H9 (cell line): ENCODE measurements at regions not wholly inside any gene's neighbourhood (a gene's known extent, or its start where the extent isn't known, plus 50 kb on each side); places are given as distances from the start of the nearest gene placed in this dataset.

Experiments
- DNase-seq: peaks from one replicate; pipeline ENCODE4 v3.0.0-alpha.2; 2017
- H2AFZ ChIP-seq: one replicate; pipeline ENCODE4 v1.6.1; 2013; ENCODE audit warnings: mild to moderate bottlenecking, low read length, control low read depth, moderate library complexity
- H2AK5ac ChIP-seq: 2 replicates; pipeline ENCODE4 v1.6.1; 2013; ENCODE audit warnings: low read length, control low read depth, mixed read lengths; ENCODE audit not compliant: insufficient read length
- H2BK120ac ChIP-seq: one replicate; pipeline ENCODE4 v1.6.1; 2013; ENCODE audit warnings: low read depth, mild to moderate bottlenecking, low read length, control low read depth, inconsistent platforms; ENCODE audit not compliant: poor library complexity, severe bottlenecking
- H2BK12ac ChIP-seq: 2 replicates; pipeline ENCODE4 v1.6.1; 2013; ENCODE audit warnings: low read length, control low read depth, mixed read lengths, low read depth; ENCODE audit not compliant: insufficient read length
- H2BK15ac ChIP-seq: 2 replicates; pipeline ENCODE4 v1.6.1; 2013; ENCODE audit warnings: low read depth, low read length, control low read depth
- H2BK20ac ChIP-seq: one replicate; pipeline ENCODE4 v1.6.1; 2013; ENCODE audit warnings: low read depth, mild to moderate bottlenecking, low read length, control low read depth, inconsistent platforms; ENCODE audit not compliant: poor library complexity, severe bottlenecking
- H2BK5ac ChIP-seq: 2 replicates; pipeline ENCODE4 v1.6.1; 2013; ENCODE audit warnings: low read length, control low read depth, mixed read lengths; ENCODE audit not compliant: insufficient read length
- H3K14ac ChIP-seq: 2 replicates; pipeline ENCODE4 v1.6.1; 2013; ENCODE audit warnings: low read length, control low read depth; ENCODE audit not compliant: insufficient read depth
- H3K18ac ChIP-seq: 2 replicates; pipeline ENCODE4 v1.6.1; 2013; ENCODE audit warnings: low read depth, mild to moderate bottlenecking, mixed read lengths, low read length, control low read depth; ENCODE audit not compliant: insufficient read length
- H3K23ac ChIP-seq: 2 replicates; pipeline ENCODE4 v1.6.1; 2013; ENCODE audit warnings: low read length, control low read depth, mixed read lengths, low read depth; ENCODE audit not compliant: insufficient read length
- H3K23me2 ChIP-seq: 2 replicates; pipeline ENCODE4 v1.6.1; 2013; ENCODE audit warnings: low read depth, mild to moderate bottlenecking, mixed read lengths, low read length, control low read depth; ENCODE audit not compliant: insufficient read length, poor library complexity, severe bottlenecking
- H3K27ac ChIP-seq: 2 replicates; pipeline ENCODE4 v1.5.1; 2013; ENCODE audit warnings: low read length, control low read depth, mixed read lengths, low read depth; ENCODE audit not compliant: insufficient read length
- H3K27me3 ChIP-seq: 2 replicates; pipeline ENCODE4 v1.6.1; 2013; ENCODE audit warnings: low read length, control low read depth, inconsistent platforms; ENCODE audit not compliant: insufficient read depth
- H3K4ac ChIP-seq: 2 replicates; pipeline ENCODE4 v1.6.1; 2013; ENCODE audit warnings: low read depth, mild to moderate bottlenecking, control low read depth, inconsistent platforms, low read length, moderate library complexity
- H3K4me1 ChIP-seq: 2 replicates; pipeline ENCODE4 v1.6.1; 2013; ENCODE audit warnings: low read length, control low read depth, inconsistent platforms; ENCODE audit not compliant: insufficient read depth
- H3K4me2 ChIP-seq: 2 replicates; pipeline ENCODE4 v1.6.1; 2013; ENCODE audit warnings: low read length, control low read depth, mixed read lengths; ENCODE audit not compliant: insufficient read length, insufficient read depth
- H3K56ac ChIP-seq: 2 replicates; pipeline ENCODE4 v1.6.1; 2013; ENCODE audit warnings: low read depth, mild to moderate bottlenecking, mixed read lengths, low read length, control low read depth; ENCODE audit not compliant: insufficient read length
- H3K79me1 ChIP-seq: 2 replicates; pipeline ENCODE4 v1.6.1; 2013; ENCODE audit warnings: low read depth, mild to moderate bottlenecking, moderate library complexity, low read length, control low read depth, inconsistent platforms; ENCODE audit not compliant: insufficient read depth, poor library complexity, severe bottlenecking
- H3K79me2 ChIP-seq: 2 replicates; pipeline ENCODE4 v1.6.1; 2013; ENCODE audit warnings: low read length, control low read depth, inconsistent platforms; ENCODE audit not compliant: insufficient read depth
- H3K9ac ChIP-seq: 2 replicates; pipeline ENCODE4 v1.6.1; 2013; ENCODE audit warnings: low read length, control low read depth, mixed read lengths; ENCODE audit not compliant: insufficient read length; ENCODE audit errors: extremely low read depth
- H3K9me3 ChIP-seq: one replicate; pipeline ENCODE4 v1.6.1; 2013; ENCODE audit warnings: low read depth, low read length, inconsistent platforms; ENCODE audit not compliant: control insufficient read depth
- H3T11ph ChIP-seq: one replicate; pipeline ENCODE4 v1.6.1; 2013; ENCODE audit warnings: mild to moderate bottlenecking, low read length, control low read depth, inconsistent platforms
- H4K20me1 ChIP-seq: one replicate; pipeline ENCODE4 v1.6.1; 2013; ENCODE audit not compliant: control insufficient read depth, insufficient read length, insufficient read depth
- H4K5ac ChIP-seq: 2 replicates; pipeline ENCODE4 v1.6.1; 2013; ENCODE audit warnings: low read depth, mild to moderate bottlenecking, mixed read lengths, low read length, control low read depth; ENCODE audit not compliant: insufficient read length
- H4K8ac ChIP-seq: replicated peaks from 2 replicates; pipeline ENCODE4 v1.6.1; 2013; ENCODE audit warnings: low read length, control low read depth, mixed read lengths, low read depth; ENCODE audit not compliant: insufficient read length
- H4K91ac ChIP-seq: 2 replicates; pipeline ENCODE4 v1.6.1; 2013; ENCODE audit warnings: low read depth, mild to moderate bottlenecking, moderate library complexity, mixed read lengths, low read length, control low read depth; ENCODE audit not compliant: insufficient read length
- H3K27ac Mint-ChIP-seq, 3 experiments: 2 replicates in 2 of 3; 3 replicates in 1 of 3; pipeline ENCODE4 v1.8.0; 2020 to 2021; ENCODE audit warnings: mixed read lengths in 3 of 3, mild to moderate bottlenecking in 1 of 3, moderate library complexity in 1 of 3
- H3K27me3 Mint-ChIP-seq: 2 replicates; pipeline ENCODE4 v1.8.0; 2021; ENCODE audit warnings: low read depth, mild to moderate bottlenecking, moderate library complexity, mixed read lengths
- H3K36me3 Mint-ChIP-seq, 3 experiments: 2 replicates in 2 of 3; 3 replicates in 1 of 3; pipeline ENCODE4 v1.8.0; 2020 to 2021; ENCODE audit warnings: low read depth in 3 of 3, mixed read lengths in 3 of 3; ENCODE audit not compliant: insufficient read depth in 1 of 3
- H3K4me1 Mint-ChIP-seq, 2 experiments: 2 replicates each; pipeline ENCODE4 v1.8.0; 2020; ENCODE audit warnings: mixed read lengths in 2 of 2
- H3K4me3 Mint-ChIP-seq, 2 experiments: 2 replicates in 1 of 2; 3 replicates in 1 of 2; pipeline ENCODE4 v1.8.0; 2020 to 2021; ENCODE audit warnings: mild to moderate bottlenecking in 2 of 2, mixed read lengths in 2 of 2, moderate library complexity in 1 of 2
- H3K9me3 Mint-ChIP-seq, 2 experiments: 2 replicates in 1 of 2; 3 replicates in 1 of 2; pipeline ENCODE4 v1.8.0; 2020; ENCODE audit warnings: mild to moderate bottlenecking in 2 of 2, mixed read lengths in 2 of 2, moderate library complexity in 1 of 2
- WGBS: extraction: QIAGEN DNeasy Blood & Tissue Kit; methylation state at CpG from one replicate; pipeline ENCODE4 v1.1.7; 2013; ENCODE audit warnings: missing lambda C conversion rate, low lambda C conversion rate, mixed read lengths; ENCODE audit not compliant: insufficient read length; ENCODE audit errors: extremely low coverage; 5-methylcytosine and 5-hydroxymethylcytosine counted together
- TF ChIP-seq, protein P1 (sequence below): fragments of 200-600 bp; sonication (generic); conservative IDR thresholded peaks from 3 replicates; pipeline ENCODE4 v1.8.0; 2021; ENCODE audit warnings: antibody characterized with exemption, mild to moderate bottlenecking

DNA sequence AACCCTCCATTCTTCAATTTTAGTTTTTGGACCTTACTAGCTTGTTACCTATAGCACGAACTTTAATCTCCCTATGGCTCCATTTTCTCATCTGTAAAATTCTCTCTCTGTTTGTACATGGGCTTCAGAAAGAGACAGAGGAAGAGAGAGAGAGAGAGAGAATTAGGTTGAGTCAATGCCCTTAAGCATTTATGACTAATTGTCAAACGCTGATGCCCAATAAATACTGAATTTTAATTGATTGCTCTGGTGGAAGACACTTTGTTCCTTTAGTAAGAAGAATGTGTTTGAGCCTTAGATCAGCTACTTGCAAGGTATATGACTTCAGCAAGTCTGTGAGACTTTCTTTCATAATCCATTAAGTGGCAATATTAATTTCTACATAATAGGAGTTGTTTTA, 743.1 kb upstream of the ADGRL4 start:
- Histone ChIP-seq H3K4me2 (no peak overlapping the region), H4K8ac (no peak overlapping the region), H2BK5ac (no peak overlapping the region), H2BK15ac (no peak overlapping the region), H4K5ac (no peak overlapping the region), H2BK12ac (no peak overlapping the region), H4K91ac (no peak overlapping the region), H3K23me2 (no peaks in the 10 kb centered on the region), H3K14ac (no peak overlapping the region), H3K9me3 (no peaks in the 10 kb centered on the region), H3T11ph (no peak overlapping the region), H3K18ac (no peak overlapping the region), H3K79me1 (no peaks in the 10 kb centered on the region), H3K27ac (no peak overlapping the region), H2AFZ (no peak overlapping the region), H3K27me3 (no peaks in the 10 kb centered on the region), H3K4me1 (no peaks in the 10 kb centered on the region), H3K79me2 (no peaks in the 10 kb centered on the region), H3K56ac (no peak overlapping the region), H2BK20ac (no peak overlapping the region), H3K9ac (no peak overlapping the region), H2BK120ac (no peak overlapping the region), H4K20me1 (no peaks in the 10 kb centered on the region), H2AK5ac (no peak overlapping the region), H3K23ac (no peak overlapping the region), H3K4ac (no peak overlapping the region)
- WGBS, result no CpG with 5 or more reads among the region's 2 CpGs
- TF ChIP-seq, protein P1, sequence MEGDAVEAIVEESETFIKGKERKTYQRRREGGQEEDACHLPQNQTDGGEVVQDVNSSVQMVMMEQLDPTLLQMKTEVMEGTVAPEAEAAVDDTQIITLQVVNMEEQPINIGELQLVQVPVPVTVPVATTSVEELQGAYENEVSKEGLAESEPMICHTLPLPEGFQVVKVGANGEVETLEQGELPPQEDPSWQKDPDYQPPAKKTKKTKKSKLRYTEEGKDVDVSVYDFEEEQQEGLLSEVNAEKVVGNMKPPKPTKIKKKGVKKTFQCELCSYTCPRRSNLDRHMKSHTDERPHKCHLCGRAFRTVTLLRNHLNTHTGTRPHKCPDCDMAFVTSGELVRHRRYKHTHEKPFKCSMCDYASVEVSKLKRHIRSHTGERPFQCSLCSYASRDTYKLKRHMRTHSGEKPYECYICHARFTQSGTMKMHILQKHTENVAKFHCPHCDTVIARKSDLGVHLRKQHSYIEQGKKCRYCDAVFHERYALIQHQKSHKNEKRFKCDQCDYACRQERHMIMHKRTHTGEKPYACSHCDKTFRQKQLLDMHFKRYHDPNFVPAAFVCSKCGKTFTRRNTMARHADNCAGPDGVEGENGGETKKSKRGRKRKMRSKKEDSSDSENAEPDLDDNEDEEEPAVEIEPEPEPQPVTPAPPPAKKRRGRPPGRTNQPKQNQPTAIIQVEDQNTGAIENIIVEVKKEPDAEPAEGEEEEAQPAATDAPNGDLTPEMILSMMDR, result no peak
- Mint-ChIP-seq H3K36me3 (no peaks in the 10 kb centered on the region), H3K4me3 (no peak overlapping the region), H3K27me3 (no peaks in the 10 kb centered on the region), H3K27ac (no peak overlapping the region), H3K9me3 (no peaks in the 10 kb centered on the region), H3K4me1 (no peaks in the 10 kb centered on the region)
- DNase-seq, result no peak
